ENCODE measurements at regions not wholly inside any gene's neighbourhood (a gene's known extent, or its start where the extent isn't known, plus 50 kb on each side); places are given as distances from the start of the nearest gene placed in this dataset.

DNA sequence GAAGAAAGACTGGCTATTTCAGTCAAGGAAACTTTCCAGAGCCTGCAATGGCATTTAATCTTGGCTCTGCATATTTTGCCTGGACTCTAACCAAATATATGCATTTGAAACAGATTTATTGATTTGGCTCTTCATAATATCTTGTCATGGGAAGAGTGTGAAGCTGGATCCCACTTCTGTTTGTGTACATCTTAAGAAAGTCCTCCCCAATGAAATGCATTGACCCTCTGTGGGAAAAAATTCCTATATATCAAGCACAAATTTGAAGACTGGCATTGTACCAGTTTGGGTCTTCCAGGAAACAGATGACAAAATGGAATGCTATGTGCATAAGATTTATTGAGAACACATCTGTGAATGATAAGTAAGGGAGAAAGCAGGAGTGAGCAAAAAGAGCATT is 897.3 kb upstream of the TENM3 start:
- no peak for DNase-seq (ENCODE audit: low read depth, low spot score)
- in situ Hi-C loops (cut with HindIII; ENCODE audit: low sequenced_read_pairs): no loop called here
- TF ChIP-seq, protein P1, sequence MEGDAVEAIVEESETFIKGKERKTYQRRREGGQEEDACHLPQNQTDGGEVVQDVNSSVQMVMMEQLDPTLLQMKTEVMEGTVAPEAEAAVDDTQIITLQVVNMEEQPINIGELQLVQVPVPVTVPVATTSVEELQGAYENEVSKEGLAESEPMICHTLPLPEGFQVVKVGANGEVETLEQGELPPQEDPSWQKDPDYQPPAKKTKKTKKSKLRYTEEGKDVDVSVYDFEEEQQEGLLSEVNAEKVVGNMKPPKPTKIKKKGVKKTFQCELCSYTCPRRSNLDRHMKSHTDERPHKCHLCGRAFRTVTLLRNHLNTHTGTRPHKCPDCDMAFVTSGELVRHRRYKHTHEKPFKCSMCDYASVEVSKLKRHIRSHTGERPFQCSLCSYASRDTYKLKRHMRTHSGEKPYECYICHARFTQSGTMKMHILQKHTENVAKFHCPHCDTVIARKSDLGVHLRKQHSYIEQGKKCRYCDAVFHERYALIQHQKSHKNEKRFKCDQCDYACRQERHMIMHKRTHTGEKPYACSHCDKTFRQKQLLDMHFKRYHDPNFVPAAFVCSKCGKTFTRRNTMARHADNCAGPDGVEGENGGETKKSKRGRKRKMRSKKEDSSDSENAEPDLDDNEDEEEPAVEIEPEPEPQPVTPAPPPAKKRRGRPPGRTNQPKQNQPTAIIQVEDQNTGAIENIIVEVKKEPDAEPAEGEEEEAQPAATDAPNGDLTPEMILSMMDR (IDR thresholded peaks at IDR 0.05; ENCODE audit: low read depth, low read length): no peak
- H3K4me3 ChIP-seq (ENCODE audit: low read depth, low read length): no peak overlapping the region

DNA sequence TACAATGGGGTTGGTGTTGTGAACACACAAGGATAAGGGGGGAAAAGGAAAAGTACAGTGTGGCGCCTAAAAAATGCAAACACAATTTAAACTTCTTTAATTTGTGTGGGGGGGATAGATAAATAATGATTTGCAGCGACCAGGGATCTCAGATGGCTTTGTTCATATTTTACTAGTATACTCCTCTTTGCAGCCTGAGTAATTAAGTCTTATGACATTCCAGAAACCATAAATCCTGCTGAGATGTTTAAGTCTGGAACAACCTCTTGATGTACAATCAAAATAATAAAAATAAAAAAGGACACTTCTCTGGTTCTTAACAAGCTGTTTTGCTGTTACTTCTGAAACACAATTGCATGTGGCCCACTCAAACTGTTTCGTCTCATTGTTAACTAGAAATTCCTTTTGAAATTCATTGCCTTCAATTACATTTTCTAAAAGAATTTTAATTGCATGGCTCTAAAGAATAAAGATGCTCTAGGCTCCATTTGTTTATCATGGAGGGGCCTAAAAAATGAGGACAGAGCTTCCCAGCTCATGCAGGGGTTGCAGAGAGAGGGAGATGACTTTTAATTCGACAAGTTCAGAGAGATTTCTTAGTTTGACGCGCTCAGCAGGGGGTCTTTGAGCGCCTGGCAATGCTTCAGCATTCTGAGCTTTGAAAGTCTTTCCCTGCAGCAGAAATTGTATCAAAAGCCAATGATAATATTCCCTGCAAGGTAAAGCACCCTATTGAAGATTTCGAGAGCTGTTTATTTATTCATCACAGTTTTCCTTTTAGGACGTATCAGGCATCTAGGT is 892.4 kb upstream of the TENM3 start:
- in situ Hi-C loops (cut with HindIII; ENCODE audit: low sequenced_read_pairs): no loop called here
- no peak overlapping the region for H3K4me3 ChIP-seq (ENCODE audit: low read depth, low read length)
- TF ChIP-seq, protein P1 (IDR thresholded peaks at IDR 0.05; ENCODE audit: low read depth, low read length): no peak
- DNase-seq (ENCODE audit: low read depth, low spot score): peak; percentile 15

DNA sequence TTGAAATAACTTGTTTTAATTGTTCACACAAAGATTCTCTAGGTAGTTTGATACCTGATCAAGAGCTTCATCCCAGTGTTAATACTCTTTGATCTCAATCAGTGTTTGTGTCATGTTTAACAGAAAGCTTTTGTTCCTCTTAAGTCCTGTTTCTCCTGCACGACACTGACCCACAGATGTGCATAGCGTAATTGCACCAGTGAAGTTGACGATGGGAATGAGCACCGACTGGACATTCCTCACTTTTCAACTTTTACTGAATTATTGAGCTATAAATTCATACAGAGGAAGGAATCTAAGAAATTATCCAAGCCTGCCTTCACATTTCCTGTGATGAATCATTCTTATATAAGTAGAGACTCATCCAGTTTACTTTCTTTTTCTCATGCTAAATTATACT is 878.7 kb upstream of the TENM3 start:
- no peak overlapping the region for H3K4me3 ChIP-seq (ENCODE audit: low read depth, low read length)
- peak; percentile 5 for DNase-seq (ENCODE audit: low read depth, low spot score)
- in situ Hi-C loops (cut with HindIII; ENCODE audit: low sequenced_read_pairs): no loop called here
- TF ChIP-seq, protein P1 (IDR thresholded peaks at IDR 0.05; ENCODE audit: low read depth, low read length): no peak

DNA sequence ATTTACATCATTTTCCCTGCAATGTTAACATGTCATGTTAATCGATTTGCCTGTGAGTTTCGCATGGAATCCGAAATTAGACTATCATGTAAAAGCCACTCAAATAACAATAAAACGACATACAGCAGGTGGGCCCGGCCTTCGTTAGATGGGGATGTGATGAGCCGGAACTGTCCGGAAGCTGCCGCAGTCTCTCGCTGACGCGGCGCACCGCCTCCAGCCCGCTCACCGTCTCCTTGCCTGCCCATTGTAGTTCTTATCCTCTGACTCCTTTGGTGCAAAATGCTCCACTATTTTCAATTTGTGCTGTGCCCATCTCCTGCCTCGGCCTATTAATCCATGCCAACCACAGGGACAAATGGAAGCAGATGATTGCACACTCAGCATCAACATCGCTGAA is 877.5 kb upstream of the TENM3 start:
- TF ChIP-seq, protein P1 (IDR thresholded peaks at IDR 0.05; ENCODE audit: low read depth, low read length): no peak
- DNase-seq (ENCODE audit: low read depth, low spot score): no peak
- in situ Hi-C loops (cut with HindIII; ENCODE audit: low sequenced_read_pairs): no loop called here
- H3K4me3 ChIP-seq (ENCODE audit: low read depth, low read length): no peak overlapping the region

DNA sequence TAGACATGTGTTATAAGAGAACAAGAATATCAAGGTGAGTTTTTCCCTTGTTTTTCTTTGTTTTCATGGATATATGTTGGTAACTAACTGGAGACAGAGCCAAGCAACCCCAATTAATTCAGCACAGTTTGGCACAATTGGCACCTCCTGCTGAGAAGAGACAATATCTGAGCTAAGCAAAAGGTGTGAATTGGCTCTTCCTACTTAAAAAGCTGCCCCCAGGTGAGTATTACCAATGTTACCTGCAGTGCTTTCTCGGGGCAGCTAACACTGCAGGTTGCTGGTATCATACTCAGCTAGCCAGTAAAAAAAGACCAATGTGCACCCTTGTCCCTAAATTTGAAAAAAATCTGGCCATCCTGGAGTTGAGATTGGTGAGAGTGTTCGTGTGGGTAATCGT is 871.2 kb upstream of the TENM3 start:
- in situ Hi-C loops (cut with HindIII; ENCODE audit: low sequenced_read_pairs): no loop called here
- DNase-seq (ENCODE audit: low read depth, low spot score): no peak
- TF ChIP-seq, protein P1 (IDR thresholded peaks at IDR 0.05; ENCODE audit: low read depth, low read length): no peak
- no peak overlapping the region for H3K4me3 ChIP-seq (ENCODE audit: low read depth, low read length)

DNA sequence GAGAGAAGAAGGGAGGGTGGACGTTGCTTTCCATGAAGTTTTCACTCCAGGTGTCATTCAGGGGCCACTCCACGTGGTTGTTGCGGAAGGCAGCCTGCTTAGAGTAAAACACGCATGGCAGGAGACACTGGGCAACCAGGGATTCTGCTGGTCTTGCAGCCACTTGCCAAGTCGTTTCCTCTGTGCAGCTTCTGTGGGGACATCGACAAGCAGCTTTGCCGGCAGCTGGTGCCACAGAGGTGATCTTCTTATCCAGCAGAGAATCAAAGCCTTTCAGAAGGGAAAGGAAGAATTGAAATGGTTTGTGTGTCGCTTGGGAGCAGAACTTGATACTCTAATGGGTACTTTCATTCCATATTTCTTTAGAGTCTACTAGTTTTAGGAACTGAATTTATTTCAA is 867.1 kb upstream of the TENM3 start:
- no peak overlapping the region for H3K4me3 ChIP-seq (ENCODE audit: low read depth, low read length)
- in situ Hi-C loops (cut with HindIII; ENCODE audit: low sequenced_read_pairs): no loop called here
- no peak for DNase-seq (ENCODE audit: low read depth, low spot score)
- TF ChIP-seq, protein P1 (IDR thresholded peaks at IDR 0.05; ENCODE audit: low read depth, low read length): no peak

Data from astrocyte of the spinal cord (primary cell).